Body of pancreas (tissue), 4 donors: ENCODE measurements at regions not wholly inside any gene's neighbourhood (a gene's known extent, or its start where the extent isn't known, plus 50 kb on each side); places are given as distances from the start of the nearest gene placed in this dataset.

Source experiments
- ATAC-seq: fragments of 150-250 bp; one replicate; pipeline ENCODE4 v1.9.1; 2016
- DNase-seq, 4 donors: peaks; one replicate each; pipeline ENCODE4 v3.0.0-alpha.2; 2019
- H3K27ac ChIP-seq, 4 donors: fragments of 200-600 bp; sonication (generic); 1 replicate in 3 of 4; 2 replicates in 1 of 4; pipeline versions ENCODE4 v1.5.1 to v1.6.1; 2016 to 2019; ENCODE audit warnings: mild to moderate bottlenecking in 1 of 4, mixed read lengths in 1 of 4, moderate library complexity in 1 of 4
- H3K27me3 ChIP-seq, 2 donors: fragments of 200-600 bp; sonication (generic); one replicate each; pipeline ENCODE4 v1.6.0; 2016; ENCODE audit warnings: mild to moderate bottlenecking in 1 of 2
- H3K36me3 ChIP-seq, 2 donors: fragments of 200-600 bp; sonication (generic); replicated peaks in 1 of 2; 2 replicates each; pipeline ENCODE4 v1.5.1; 2016; ENCODE audit warnings: low read depth in 2 of 2; ENCODE audit not compliant: insufficient read depth in 1 of 2
- H3K4me1 ChIP-seq: fragments of 200-600 bp; sonication (generic); one replicate; pipeline ENCODE4 v1.6.0; 2016
- H3K4me3 ChIP-seq, 2 donors: fragments of 200-600 bp; sonication (generic); 1 replicate in 1 of 2; 2 replicates in 1 of 2; pipeline ENCODE4 v1.5.1; 2016 to 2019
- H3K9me3 ChIP-seq, 3 donors: fragments of 200-600 bp; sonication (generic); 1 replicate in 2 of 3; 2 replicates in 1 of 3; pipeline ENCODE4 v1.5.1; 2016
- CTCF ChIP-seq, 7 experiments: fragments of 450-650 bp in 4 of 7; fragments of 200-600 bp in 3 of 7; sonication (generic) in 3 of 7; IDR thresholded peaks; one replicate each; pipeline ENCODE4 v1.5.1; 2016 to 2019; ENCODE audit warnings: antibody characterized with exemption in 7 of 7
- POLR2A ChIP-seq, 3 donors: fragments of 450-650 bp; IDR thresholded peaks; one replicate each; pipeline ENCODE4 v1.6.1; 2016; ENCODE audit warnings: antibody characterized with exemption in 3 of 3, mild to moderate bottlenecking in 2 of 3
- WGBS, 2 donors: methylation state at CpG; one replicate each; pipeline ENCODE4 v1.1.5; 2017; 5-methylcytosine and 5-hydroxymethylcytosine counted together
- intact Hi-C: fragments of 100-400 bp; cut with DNase I; formaldehyde crosslinking; loops from one replicate; pipeline ENCODE4 v1.15.1; 2023

- 20 to 27% methylated on average over 2 of the region's 2 CpGs for WGBS, 2 donors
- DNase-seq (no peak), ATAC-seq (no peak)
- no peaks in the 10 kb centered on the region for H3K36me3 ChIP-seq
- H3K9me3 ChIP-seq, result no peaks in the 10 kb centered on the region
- intact Hi-C loops, result no loop called here
- H3K27me3 ChIP-seq, result no peaks in the 10 kb centered on the region
- no peak overlapping the region for H3K27ac ChIP-seq
- H3K4me3 ChIP-seq, result no peak overlapping the region
- H3K4me1 ChIP-seq, result no peaks in the 10 kb centered on the region
- TF ChIP-seq CTCF (IDR thresholded peaks at IDR 0.05), result no peak
- TF ChIP-seq POLR2A (IDR thresholded peaks at IDR 0.05), result no peak
These were observed 197.0 kb downstream of the STK31 start for GRCh38 chr7:23907012-23907411.

- intact Hi-C loops, result no loop called here
- 47 to 56% methylated on average over 1 of the region's 1 CpG for WGBS, 2 donors
- DNase-seq (no peak), ATAC-seq (no peak)
- Histone ChIP-seq H3K27ac (no peak overlapping the region), H3K27me3 (no peaks in the 10 kb centered on the region), H3K36me3 (no peaks in the 10 kb centered on the region), H3K4me1 (no peaks in the 10 kb centered on the region), H3K4me3 (no peak overlapping the region), H3K9me3 (no peaks in the 10 kb centered on the region)
- TF ChIP-seq CTCF (IDR thresholded peaks at IDR 0.05) (no peak), POLR2A (IDR thresholded peaks at IDR 0.05) (no peak)
These were observed 199.4 kb downstream of the STK31 start for GRCh38 chr7:23909426-23909825.

GRCh38 chr7:23912065-23912464 lies 202.0 kb downstream of the STK31 start:
- TF ChIP-seq CTCF (IDR thresholded peaks at IDR 0.05), result no peak
- Histone ChIP-seq H3K27ac (no peak overlapping the region), H3K9me3 (no peaks in the 10 kb centered on the region), H3K4me1 (no peaks in the 10 kb centered on the region), H3K27me3 (no peaks in the 10 kb centered on the region), H3K4me3 (no peak overlapping the region), H3K36me3 (no peaks in the 10 kb centered on the region)
- DNase-seq (no peak), ATAC-seq (no peak)
- 40 to 45% methylated on average over 2 of the region's 2 CpGs for WGBS, 2 donors
- intact Hi-C loops, result no loop called here

GRCh38 chr7:23913016-23913415 lies 203.0 kb downstream of the STK31 start:
- WGBS, 2 donors, result 76 to 78% methylated on average over 2 of the region's 2 CpGs
- no peak for ATAC-seq

More at GRCh38 chr7:23913016-23913415, 203.0 kb downstream of the STK31 start:
- Histone ChIP-seq H3K9me3 (no peaks in the 10 kb centered on the region), H3K27me3 (no peaks in the 10 kb centered on the region), H3K27ac (no peak overlapping the region), H3K4me3 (no peak overlapping the region), H3K4me1 (no peaks in the 10 kb centered on the region), H3K36me3 (no peaks in the 10 kb centered on the region)
- intact Hi-C loops, result no loop called here
- TF ChIP-seq CTCF (IDR thresholded peaks at IDR 0.05) (no peak), POLR2A (IDR thresholded peaks at IDR 0.05) (no peak)
- no peak for DNase-seq
